HL-60 (cell line): ENCODE measurements at regions not wholly inside any gene's neighbourhood (a gene's known extent, or its start where the extent isn't known, plus 50 kb on each side); places are given as distances from the start of the nearest gene placed in this dataset.

ENCODE experiments used
- DNase-seq, 2 experiments: peaks; one replicate each; pipeline ENCODE4 v3.0.0-alpha.2; 2010 to 2020; ENCODE audit warnings: low read depth in 1 of 2, low spot score in 1 of 2
- H3K27ac ChIP-seq: fragments of 250-450 bp; sonication (Bioruptor Pico); replicated peaks from 2 replicates; pipeline ENCODE4 v1.5.1; 2020; ENCODE audit warnings: mild to moderate bottlenecking, moderate library complexity
- H3K27me3 ChIP-seq: fragments of 250-450 bp; sonication (Bioruptor Pico); 2 replicates; pipeline ENCODE4 v1.5.1; 2021; ENCODE audit warnings: mild to moderate bottlenecking, moderate library complexity; ENCODE audit not compliant: insufficient read depth, poor library complexity, severe bottlenecking
- H3K4me3 ChIP-seq: replicated peaks from 2 replicates; pipeline ENCODE4 v1.5.1; 2011; ENCODE audit warnings: mild to moderate bottlenecking, control low read depth, low read length; ENCODE audit not compliant: insufficient read depth
- CTCF ChIP-seq: IDR thresholded peaks from one replicate; pipeline ENCODE4 v1.5.1; 2011; ENCODE audit warnings: low read length, control low read depth, inconsistent platforms; ENCODE audit not compliant: insufficient read depth
- GABPA ChIP-seq: IDR thresholded peaks from 2 replicates; pipeline ENCODE4 v1.6.1; 2012; ENCODE audit warnings: low read depth
- POLR2AphosphoS5 ChIP-seq: IDR thresholded peaks from 2 replicates; pipeline ENCODE4 v1.6.1; 2012; ENCODE audit warnings: low read depth
- REST ChIP-seq: IDR thresholded peaks from 2 replicates; pipeline ENCODE4 v1.6.1; 2012; ENCODE audit warnings: low read depth; ENCODE audit not compliant: insufficient replicate concordance
- SPI1 ChIP-seq: IDR thresholded peaks from 2 replicates; pipeline ENCODE4 v1.6.1; 2012; ENCODE audit warnings: low read depth, mild to moderate bottlenecking, borderline replicate concordance

GRCh38 chr13:46949211-46949610, 52.4 kb upstream of the HTR2A start:
- TF ChIP-seq GABPA (no peak), CTCF (no peak)
- H3K27ac ChIP-seq = no peak overlapping the region
- no peak for DNase-seq

GRCh38 chr13:46948338-46948737, 51.5 kb upstream of the HTR2A start:
- no peak for DNase-seq

More at GRCh38 chr13:46949211-46949610, 52.4 kb upstream of the HTR2A start:
- Histone ChIP-seq H3K4me3 (no peak overlapping the region), H3K27me3 (no peaks in the 10 kb centered on the region)

GRCh38 chr13:46947425-46948191, 50.8 kb upstream of the HTR2A start:
- Histone ChIP-seq H3K4me3 (no peak overlapping the region), H3K27me3 (no peaks in the 10 kb centered on the region), H3K27ac (no peak overlapping the region)
- no peak for DNase-seq
- no peak for TF ChIP-seq GABPA
- no peak for TF ChIP-seq CTCF
- TF ChIP-seq POLR2AphosphoS5 = no peak
- TF ChIP-seq SPI1 = no peak
- TF ChIP-seq REST = no peak

More at GRCh38 chr13:46948338-46948737, 51.5 kb upstream of the HTR2A start:
- H3K27me3 ChIP-seq = no peaks in the 10 kb centered on the region
- TF ChIP-seq GABPA (no peak), SPI1 (no peak), CTCF (no peak), POLR2AphosphoS5 (no peak), REST (no peak)
- H3K27ac ChIP-seq = no peak overlapping the region
- no peak overlapping the region for H3K4me3 ChIP-seq
